ENCODE measurements at regions not wholly inside any gene's neighbourhood (a gene's known extent, or its start where the extent isn't known, plus 50 kb on each side); places are given as distances from the start of the nearest gene placed in this dataset.

- no peaks in the 10 kb centered on the region for H3K79me2 ChIP-seq (replicated peaks; ENCODE audit: insufficient read depth)
- TF ChIP-seq NANOG (IDR thresholded peaks at IDR 0.05; ENCODE audit: borderline replicate concordance) (no peak), CREB1 (CRISPR knock-in tag; IDR thresholded peaks at IDR 0.05; ENCODE audit: low read depth) (no peak), STAT1 (IDR thresholded peaks at IDR 0.05; ENCODE audit: unreplicated experiment) (no peak)
Observed at GRCh38 chr6:127051571-127052260, 66.8 kb upstream of the RSPO3 start.

GRCh38 chr6:127053032-127053874 lies 65.2 kb upstream of the RSPO3 start:
- Mint-ChIP-seq H3K4me1 (no peaks in the 10 kb centered on the region), H3K27ac (no peak overlapping the region), H3K36me3 (ENCODE audit: low read depth) (0 out of 3 replicates have a peak, but pooled peaks cover 3% of the 10 kb centered on the region), H3K27me3 (ENCODE audit: insufficient read depth, low read depth, poor library complexity) (no peaks in the 10 kb centered on the region), H3K4me3 (no peak overlapping the region), H3K9me3 (peaks cover 12% of the 10 kb centered on the region; the same call in 2 of the 3 replicates)
- peak overlapping the region; percentile 44; the same call in 1 of the 2 replicates for H2AFZ ChIP-seq
- no peak overlapping the region for H3K27ac ChIP-seq (ENCODE audit: low read depth)
- H3K4me1 ChIP-seq (ENCODE audit: insufficient read depth) = no peaks in the 10 kb centered on the region
- H4K20me1 ChIP-seq (replicated peaks; ENCODE audit: insufficient read depth) = no peaks in the 10 kb centered on the region
- no peaks in the 10 kb centered on the region for H3K79me2 ChIP-seq (replicated peaks; ENCODE audit: insufficient read depth)
- DNase-seq (ENCODE audit: low spot score) = no peak
- no peaks in the 10 kb centered on the region for H3K27me3 ChIP-seq (ENCODE audit: insufficient read depth)
- H3F3A ChIP-seq (replicated peaks; ENCODE audit: low read depth) = no peaks in the 10 kb centered on the region
- no peaks in the 10 kb centered on the region for H3K36me3 ChIP-seq (ENCODE audit: insufficient read depth)
- no peak overlapping the region for H3K4me3 ChIP-seq
- ATAC-seq = no peak
- H3K4me2 ChIP-seq = no peak overlapping the region
- H3K9me2 ChIP-seq (ENCODE audit: insufficient read depth) = no peaks in the 10 kb centered on the region
- TF ChIP-seq REST (IDR thresholded peaks at IDR 0.05; ENCODE audit: unreplicated experiment) (no peak), STAT1 (IDR thresholded peaks at IDR 0.05; ENCODE audit: unreplicated experiment) (no peak), JUNB (IDR thresholded peaks at IDR 0.05; ENCODE audit: unreplicated experiment) (no peak), POLR2AphosphoS5 (IDR thresholded peaks at IDR 0.05; ENCODE audit: low read depth) (no peak), ZNF331 (CRISPR knock-in tag; IDR thresholded peaks at IDR 0.05; ENCODE audit: low read depth) (no peak), CTCF (conservative IDR thresholded peaks at IDR 0.05; ENCODE audit: low read depth in 2 of 2) (no peak), ETS1 (IDR thresholded peaks at IDR 0.05) (no peak), ZNF114 (CRISPR knock-in tag; IDR thresholded peaks at IDR 0.05) (no peak), EZH2 (IDR thresholded peaks at IDR 0.05; ENCODE audit: low read depth, unreplicated experiment) (no peak), EZH2phosphoT487 (IDR thresholded peaks at IDR 0.05; ENCODE audit: unreplicated experiment) (no peak), CREB1 (CRISPR knock-in tag; IDR thresholded peaks at IDR 0.05; ENCODE audit: low read depth) (no peak), NANOG (IDR thresholded peaks at IDR 0.05; ENCODE audit: borderline replicate concordance) (no peak)

More at GRCh38 chr6:127051571-127052260, 66.8 kb upstream of the RSPO3 start:
- DNase-seq (ENCODE audit: low spot score) (no peak), ATAC-seq (no peak)
- Histone ChIP-seq H2AFZ (no peak overlapping the region), H3K9me2 (ENCODE audit: insufficient read depth) (no peaks in the 10 kb centered on the region), H3F3A (replicated peaks; ENCODE audit: low read depth) (no peaks in the 10 kb centered on the region), H3K4me2 (no peak overlapping the region), H3K27me3 (ENCODE audit: insufficient read depth) (no peaks in the 10 kb centered on the region), H3K4me1 (ENCODE audit: insufficient read depth) (no peaks in the 10 kb centered on the region), H3K27ac (ENCODE audit: low read depth) (no peak overlapping the region), H3K36me3 (ENCODE audit: insufficient read depth) (no peaks in the 10 kb centered on the region), H4K20me1 (replicated peaks; ENCODE audit: insufficient read depth) (no peaks in the 10 kb centered on the region), H3K4me3 (no peak overlapping the region)
- peaks cover 3% of the 10 kb centered on the region; the same call in 1 of the 3 replicates for H3K36me3 Mint-ChIP-seq (ENCODE audit: low read depth)
- H3K27me3 Mint-ChIP-seq (ENCODE audit: insufficient read depth, low read depth, poor library complexity) = no peaks in the 10 kb centered on the region
- no peaks in the 10 kb centered on the region for H3K4me1 Mint-ChIP-seq
- H3K27ac Mint-ChIP-seq = no peak overlapping the region
- H3K9me3 Mint-ChIP-seq = peaks cover 19% of the 10 kb centered on the region; the same call in 2 of the 3 replicates
- H3K4me3 Mint-ChIP-seq = no peak overlapping the region
